Sigmoid colon (tissue), 4 donors: ENCODE measurements at regions not wholly inside any gene's neighbourhood (a gene's known extent, or its start where the extent isn't known, plus 50 kb on each side); places are given as distances from the start of the nearest gene placed in this dataset.

Source experiments
- CTCF ChIP-seq, 4 experiments: fragments of 450-650 bp in 3 of 4; fragments of 200-600 bp in 1 of 4; IDR thresholded peaks; one replicate each; pipeline ENCODE4 v1.5.1; 2016 to 2019; ENCODE audit warnings: antibody characterized with exemption in 4 of 4, mild to moderate bottlenecking in 3 of 4, moderate library complexity in 2 of 4
- EP300 ChIP-seq, 4 donors: sonication (generic); formaldehyde crosslinking; IDR thresholded peaks; one replicate each; pipeline ENCODE4 v1.6.1; 2017; ENCODE audit warnings: antibody characterized with exemption in 4 of 4
- POLR2A ChIP-seq, 2 donors: fragments of 450-650 bp; IDR thresholded peaks; one replicate each; pipeline ENCODE4 v1.6.1; 2016; ENCODE audit warnings: antibody characterized with exemption in 2 of 2, mild to moderate bottlenecking in 2 of 2, moderate library complexity in 2 of 2
- POLR2AphosphoS5 ChIP-seq, 4 donors: sonication (generic); formaldehyde crosslinking; IDR thresholded peaks; one replicate each; pipeline ENCODE4 v1.6.1; 2017; ENCODE audit warnings: antibody characterized with exemption in 4 of 4

- TF ChIP-seq EP300 (IDR thresholded peaks at IDR 0.05) (no peak), POLR2A (IDR thresholded peaks at IDR 0.05) (no peak), CTCF (IDR thresholded peaks at IDR 0.05) (no peak), POLR2AphosphoS5 (IDR thresholded peaks at IDR 0.05) (no peak)
Measured at GRCh38 chr2:107354175-107354574, 468.2 kb upstream of the ST6GAL2 start.
